GM12875 (cell line): ENCODE measurements at regions not wholly inside any gene's neighbourhood (a gene's known extent, or its start where the extent isn't known, plus 50 kb on each side); places are given as distances from the start of the nearest gene placed in this dataset.

ENCODE experiments used
- H3K4me3 ChIP-seq: one replicate; pipeline ENCODE4 v1.5.1; 2011; ENCODE audit warnings: low read depth, low read length, control low read depth
- CTCF ChIP-seq: IDR thresholded peaks from 2 replicates; pipeline ENCODE4 v1.5.1; 2011; ENCODE audit warnings: low read depth, mild to moderate bottlenecking, control low read depth, inconsistent platforms, low read length, moderate library complexity, borderline replicate concordance; ENCODE audit not compliant: insufficient read depth

GRCh38 chr6:62445521-62445920, 159.5 kb upstream of the KHDRBS2 start:
- TF ChIP-seq CTCF = no peak

DNA sequence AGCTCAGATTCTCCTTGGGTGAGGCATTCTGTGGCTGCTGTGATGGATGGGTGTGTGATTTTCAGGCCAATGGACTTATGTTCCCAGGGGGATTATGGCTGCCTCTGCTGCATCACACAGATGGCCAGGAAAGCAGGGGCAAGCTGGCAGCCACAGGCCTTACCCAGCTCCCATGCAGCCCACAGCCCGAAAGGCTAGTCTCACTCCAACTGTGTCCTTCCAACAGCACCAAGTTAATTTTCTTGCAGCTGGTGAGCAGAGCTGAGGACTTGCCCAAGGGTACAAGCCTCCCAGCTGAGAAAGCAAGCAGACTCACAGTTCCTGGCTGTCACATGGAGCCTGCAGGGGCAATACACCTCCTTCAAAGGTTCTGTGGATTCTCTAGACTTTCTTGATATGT, 155.2 kb upstream of the KHDRBS2 start:
- no peak overlapping the region for H3K4me3 ChIP-seq
- TF ChIP-seq CTCF = no peak

More at GRCh38 chr6:62445521-62445920, 159.5 kb upstream of the KHDRBS2 start:
- H3K4me3 ChIP-seq = no peak overlapping the region

- H3K4me3 ChIP-seq = no peak overlapping the region
- no peak for TF ChIP-seq CTCF
Observed at GRCh38 chr6:62429781-62430180, 143.8 kb upstream of the KHDRBS2 start.

DNA sequence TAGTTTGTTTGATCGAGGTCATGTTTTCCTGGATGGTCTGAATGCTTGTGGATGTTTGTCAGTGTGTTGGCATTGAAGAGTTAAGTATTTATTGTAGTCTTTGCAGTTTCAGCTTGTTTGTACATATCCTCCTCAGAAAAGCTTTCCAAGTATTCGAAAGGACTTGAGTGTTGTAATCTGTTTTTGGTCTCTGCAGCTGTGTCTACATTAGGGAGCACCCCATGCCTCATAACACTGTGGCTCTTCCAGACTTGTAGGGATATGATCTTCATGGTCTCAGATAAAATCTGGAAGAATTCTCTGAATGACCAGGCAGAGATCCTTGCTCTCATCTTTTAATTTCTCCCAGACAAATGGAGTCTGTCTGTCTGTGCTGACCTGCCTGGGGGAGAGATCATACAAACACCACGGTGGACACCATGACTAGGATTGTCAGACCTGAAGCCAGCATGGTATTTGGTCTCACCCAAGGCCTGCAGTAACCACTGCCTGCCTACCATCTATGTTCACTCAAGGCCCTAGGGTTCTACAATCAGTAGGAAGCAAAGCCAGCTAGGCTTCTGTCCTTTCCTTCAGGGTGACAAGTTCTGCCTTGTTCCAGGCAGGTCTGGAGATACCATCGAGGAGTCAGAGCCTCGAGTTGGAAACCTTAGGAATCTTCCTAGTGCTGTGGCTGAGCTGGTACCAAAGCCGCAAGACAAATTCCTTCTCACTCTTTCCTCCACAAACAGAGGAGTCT, 114.7 kb upstream of the KHDRBS2 start:
- no peak for TF ChIP-seq CTCF
- no peak overlapping the region for H3K4me3 ChIP-seq

- no peak overlapping the region for H3K4me3 ChIP-seq
- no peak for TF ChIP-seq CTCF
Observed at GRCh38 chr6:62393608-62394007, 107.6 kb upstream of the KHDRBS2 start.

GRCh38 chr6:62392291-62392690, 106.3 kb upstream of the KHDRBS2 start:
- no peak overlapping the region for H3K4me3 ChIP-seq
- no peak for TF ChIP-seq CTCF

- H3K4me3 ChIP-seq = no peak overlapping the region
- no peak for TF ChIP-seq CTCF
Observed at GRCh38 chr6:62391358-62391757, 105.3 kb upstream of the KHDRBS2 start.
